ENCODE measurements at regions not wholly inside any gene's neighbourhood (a gene's known extent, or its start where the extent isn't known, plus 50 kb on each side); places are given as distances from the start of the nearest gene placed in this dataset.

DNA sequence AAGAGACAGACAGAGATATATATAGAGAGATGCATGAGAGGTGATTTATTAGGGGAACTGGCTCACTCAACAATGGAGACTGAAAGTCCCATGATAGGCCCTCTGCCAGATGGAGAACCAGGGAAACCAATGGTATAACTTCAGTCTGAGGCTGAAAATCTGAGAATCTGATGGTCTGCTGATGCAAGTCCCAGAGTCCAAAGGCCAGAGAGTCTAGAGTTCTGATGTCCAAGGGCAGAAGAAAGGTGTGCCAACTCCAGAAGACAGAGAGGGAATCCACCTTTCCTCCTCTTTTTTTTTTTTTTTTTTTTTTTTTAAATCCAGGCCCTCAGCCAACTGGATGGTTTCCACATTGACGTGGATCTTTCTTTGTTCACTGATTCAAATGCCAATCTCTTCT is 197.9 kb upstream of the MEIS2 start:
- Mint-ChIP-seq H3K27ac (no peak overlapping the region), H3K27me3 (no peaks in the 10 kb centered on the region)
- no peak for ATAC-seq (ENCODE audit: low read depth in 2 of 2)

DNA sequence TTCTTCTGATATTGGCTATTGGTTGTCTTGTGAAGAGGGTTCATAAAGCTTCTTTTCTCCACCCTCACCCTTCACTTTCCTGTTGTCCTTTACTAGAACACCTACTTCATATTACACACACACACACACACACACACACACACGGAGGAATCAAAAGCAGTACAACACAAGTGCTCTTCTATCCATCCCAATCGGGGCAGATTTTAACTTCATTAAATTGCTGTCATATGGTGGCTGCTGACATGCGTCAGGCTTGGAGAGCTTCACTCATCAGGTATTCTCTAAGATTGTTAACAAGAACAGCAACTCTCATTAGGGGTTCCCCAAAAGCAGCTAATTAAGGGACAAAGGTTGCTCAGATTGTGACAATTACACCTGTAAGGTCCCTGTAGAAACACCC is 239.1 kb upstream of the MEIS2 start:
- Mint-ChIP-seq H3K9me3 (peaks cover 0 to 11% (median 3%) of the 10 kb centered on the region in 7 donors), H3K36me3 (no peaks in the 10 kb centered on the region), H3K4me1 (no peaks in the 10 kb centered on the region), H3K4me3 (no peak overlapping the region), H3K27ac (no peak overlapping the region), H3K27me3 (no peaks in the 10 kb centered on the region)
- ATAC-seq (ENCODE audit: low read depth in 2 of 2) = no peak
- no peak for DNase-seq

More for the DNA sequence above, 197.9 kb upstream of the MEIS2 start:
- Mint-ChIP-seq H3K9me3 (peaks cover 0 to 11% (median 2%) of the 10 kb centered on the region in 7 donors), H3K4me3 (no peak overlapping the region), H3K36me3 (no peaks in the 10 kb centered on the region), H3K4me1 (no peaks in the 10 kb centered on the region)
- DNase-seq = no peak

DNA sequence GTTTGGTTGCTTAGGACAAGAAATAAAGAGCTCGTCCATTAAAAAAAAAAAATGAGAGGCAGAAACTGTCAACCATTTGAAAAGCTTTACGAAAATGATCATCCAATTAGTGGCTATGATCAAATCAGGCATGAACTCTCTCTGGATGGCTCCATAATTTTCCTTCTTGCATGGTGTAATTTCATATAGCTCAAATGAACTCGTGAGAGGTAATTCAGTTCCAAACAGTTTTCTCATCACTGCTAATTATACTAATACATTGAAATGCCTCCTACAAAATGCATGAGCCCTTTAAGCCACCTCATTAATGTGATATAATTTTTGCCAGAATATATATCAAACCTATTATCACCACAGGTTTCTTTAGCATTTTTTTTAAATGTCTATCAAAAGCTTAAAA is 239.5 kb upstream of the MEIS2 start:
- DNase-seq = no peak
- no peak overlapping the region for H3K4me3 Mint-ChIP-seq
- H3K4me1 Mint-ChIP-seq = no peaks in the 10 kb centered on the region
- H3K27ac Mint-ChIP-seq = no peak overlapping the region
- no peak for ATAC-seq (ENCODE audit: low read depth in 2 of 2)
- H3K36me3 Mint-ChIP-seq = no peaks in the 10 kb centered on the region
- H3K9me3 Mint-ChIP-seq = peaks cover 0 to 11% (median 3%) of the 10 kb centered on the region in 7 donors
- H3K27me3 Mint-ChIP-seq = no peaks in the 10 kb centered on the region

DNA sequence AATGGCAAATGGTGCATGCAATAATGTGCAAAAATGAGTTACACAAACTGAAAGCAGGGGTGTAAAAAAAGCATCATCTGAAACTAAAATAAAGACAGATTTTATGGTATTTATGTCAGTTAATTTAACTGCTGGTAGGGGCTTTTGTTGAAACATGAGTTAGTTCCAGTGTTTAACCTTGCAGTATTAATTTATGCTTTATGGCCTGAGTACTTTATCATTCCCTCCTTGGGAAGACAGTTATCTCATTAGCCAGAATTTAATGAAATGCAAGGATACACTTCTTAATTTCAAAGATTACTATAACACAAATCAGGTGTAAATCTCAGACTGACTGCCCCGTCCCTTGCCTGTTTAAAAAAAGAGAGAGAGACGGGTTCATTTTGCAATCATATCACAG is 240.1 kb upstream of the MEIS2 start:
- Mint-ChIP-seq H3K4me1 (no peaks in the 10 kb centered on the region), H3K4me3 (no peak overlapping the region), H3K27me3 (no peaks in the 10 kb centered on the region), H3K9me3 (peaks cover 0 to 7% (median 3%) of the 10 kb centered on the region in 7 donors), H3K36me3 (no peaks in the 10 kb centered on the region), H3K27ac (no peak overlapping the region)
- no peak for DNase-seq
- ATAC-seq (ENCODE audit: low read depth in 2 of 2) = no peak

DNA sequence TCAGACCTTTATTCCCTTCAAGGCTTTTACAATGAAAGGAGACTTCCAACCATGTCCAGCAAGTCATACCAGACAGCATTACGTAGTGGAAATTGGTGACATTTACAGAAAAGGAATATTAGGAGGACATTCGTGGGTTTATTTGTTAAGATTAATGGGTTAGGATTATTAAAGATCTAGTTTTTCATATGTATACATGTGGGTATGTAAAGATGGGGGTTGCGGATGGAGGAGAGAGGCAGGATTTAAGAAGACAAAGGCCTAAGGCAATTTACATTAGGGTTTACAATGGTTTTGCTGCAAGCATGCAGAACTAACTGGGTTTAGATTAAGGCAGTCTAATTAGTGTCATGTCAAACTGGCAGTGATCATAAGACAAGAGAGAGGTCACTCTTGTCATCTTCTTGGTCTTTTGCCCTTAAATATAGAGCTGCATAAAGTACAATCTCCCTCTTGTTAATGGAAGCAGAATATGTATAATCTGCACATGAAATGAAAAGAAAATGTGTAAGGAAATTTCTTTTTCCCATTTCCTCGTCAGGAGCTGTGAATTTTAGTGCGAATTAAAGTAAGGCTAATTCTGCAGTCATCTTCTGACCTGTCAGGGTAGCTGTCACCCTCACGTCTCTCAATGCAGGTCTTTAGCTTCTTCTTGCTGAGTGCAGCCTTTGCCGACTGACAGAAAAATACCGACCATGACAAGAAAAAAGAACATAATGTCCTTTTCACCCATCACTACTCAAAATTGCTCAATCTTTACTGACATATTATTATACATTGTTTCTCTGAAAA is 258.9 kb upstream of the MEIS2 start:
- DNase-seq (no peak), ATAC-seq (ENCODE audit: low read depth in 2 of 2) (no peak)
- Mint-ChIP-seq H3K27ac (no peak overlapping the region), H3K4me1 (no peaks in the 10 kb centered on the region), H3K4me3 (no peak overlapping the region), H3K36me3 (no peaks in the 10 kb centered on the region), H3K27me3 (no peaks in the 10 kb centered on the region), H3K9me3 (peaks cover 0 to 6% (median 4%) of the 10 kb centered on the region in 7 donors)

DNA sequence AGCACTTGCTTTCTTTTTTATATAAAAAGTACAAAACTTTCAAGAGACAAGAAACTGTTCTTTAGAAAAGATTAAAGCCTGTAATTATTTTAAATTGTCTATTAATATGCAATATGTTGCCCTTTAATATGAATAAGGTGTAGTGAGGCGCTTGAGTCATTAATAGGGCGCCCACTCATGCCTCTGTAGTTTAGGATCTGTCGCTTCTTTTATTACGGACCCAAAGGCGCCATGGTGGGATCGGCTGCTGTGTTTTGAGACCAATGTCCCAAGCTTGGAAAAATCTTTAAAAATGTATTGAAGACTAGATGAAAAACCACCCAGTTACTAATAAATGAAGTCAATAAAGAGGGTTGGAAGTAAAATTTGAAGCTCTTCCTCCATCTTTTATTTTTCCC is 259.5 kb upstream of the MEIS2 start:
- H3K27me3 Mint-ChIP-seq = no peaks in the 10 kb centered on the region
- H3K36me3 Mint-ChIP-seq = no peaks in the 10 kb centered on the region
- no peak for DNase-seq
- H3K9me3 Mint-ChIP-seq = peaks cover 0 to 6% (median 4%) of the 10 kb centered on the region in 7 donors
- H3K4me3 Mint-ChIP-seq = no peak overlapping the region
- no peaks in the 10 kb centered on the region for H3K4me1 Mint-ChIP-seq
- ATAC-seq (ENCODE audit: low read depth in 2 of 2) = no peak
- H3K27ac Mint-ChIP-seq = no peak overlapping the region

DNA sequence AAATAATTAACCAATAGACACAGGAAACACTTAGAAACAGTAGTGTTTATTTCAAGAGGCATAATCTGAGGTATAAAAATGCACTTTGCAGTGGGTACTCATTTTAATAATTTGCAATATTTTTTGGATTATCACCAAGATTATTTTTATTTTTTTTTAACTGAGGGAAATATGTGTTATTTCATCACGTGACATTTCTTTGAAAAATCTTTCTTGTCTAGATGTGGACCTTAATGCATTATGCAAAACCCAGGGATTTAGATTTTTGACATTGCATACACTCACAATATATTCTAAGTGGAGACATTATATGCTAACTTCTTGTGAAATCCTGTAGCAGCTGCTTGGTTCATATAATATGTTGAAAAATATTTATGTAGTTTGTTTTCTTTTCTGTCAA is 260.4 kb upstream of the MEIS2 start:
- no peak for ATAC-seq (ENCODE audit: low read depth in 2 of 2)
- DNase-seq = no peak
- peaks cover 0 to 5% (median 2%) of the 10 kb centered on the region in 7 donors for H3K9me3 Mint-ChIP-seq
- H3K27me3 Mint-ChIP-seq = no peaks in the 10 kb centered on the region
- no peaks in the 10 kb centered on the region for H3K4me1 Mint-ChIP-seq
- no peaks in the 10 kb centered on the region for H3K36me3 Mint-ChIP-seq
- H3K4me3 Mint-ChIP-seq = no peak overlapping the region
- no peak overlapping the region for H3K27ac Mint-ChIP-seq

DNA sequence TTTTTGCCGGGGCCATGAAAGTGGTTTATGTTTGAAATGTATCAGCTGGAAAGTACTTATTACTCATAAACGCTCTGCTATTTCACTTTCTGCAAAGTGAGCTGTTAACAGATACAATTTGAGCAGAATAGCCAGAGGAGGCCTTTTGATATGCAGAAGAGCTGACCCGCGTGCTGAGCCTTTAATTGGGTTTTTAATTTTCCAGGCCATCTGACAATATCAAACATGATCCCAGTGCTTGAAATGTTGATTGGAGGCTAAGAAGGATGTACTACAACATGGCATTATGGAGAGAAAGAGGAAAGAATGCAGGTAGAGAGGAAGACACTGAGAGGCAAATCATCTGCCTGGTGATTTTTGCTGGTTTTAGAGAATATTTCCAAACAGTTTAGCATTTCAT is 261.3 kb upstream of the MEIS2 start:
- peaks cover 2 to 7% (median 4%) of the 10 kb centered on the region in 7 donors for H3K9me3 Mint-ChIP-seq
- H3K27me3 Mint-ChIP-seq = no peaks in the 10 kb centered on the region
- no peak overlapping the region for H3K27ac Mint-ChIP-seq
- no peaks in the 10 kb centered on the region for H3K4me1 Mint-ChIP-seq
- H3K36me3 Mint-ChIP-seq = no peaks in the 10 kb centered on the region
- DNase-seq = no peak
- no peak for ATAC-seq (ENCODE audit: low read depth in 2 of 2)
- no peak overlapping the region for H3K4me3 Mint-ChIP-seq

DNA sequence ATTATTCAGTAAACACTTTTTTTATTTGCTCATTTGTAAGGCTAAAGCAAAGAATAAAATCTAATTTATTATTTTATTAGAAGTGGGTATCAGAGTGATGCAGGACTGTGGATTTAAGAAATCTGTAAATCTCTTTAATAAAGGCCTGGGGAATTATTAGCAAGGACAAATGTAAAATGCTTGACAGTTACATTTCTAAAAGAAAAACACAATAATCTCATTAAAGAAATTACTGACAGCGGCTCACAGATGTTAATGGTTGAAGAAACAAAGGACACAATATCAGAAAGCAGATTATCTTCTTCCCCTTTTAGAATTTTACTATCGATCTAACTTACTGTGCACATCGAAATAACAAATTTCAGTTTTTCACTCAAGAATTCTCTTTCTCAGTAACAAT is 262.1 kb upstream of the MEIS2 start:
- Mint-ChIP-seq H3K9me3 (peaks cover 0 to 14% (median 4%) of the 10 kb centered on the region in 7 donors), H3K36me3 (no peaks in the 10 kb centered on the region), H3K4me3 (no peak overlapping the region), H3K27ac (no peak overlapping the region), H3K4me1 (no peaks in the 10 kb centered on the region), H3K27me3 (no peaks in the 10 kb centered on the region)
- DNase-seq = no peak
- no peak for ATAC-seq (ENCODE audit: low read depth in 2 of 2)

DNA sequence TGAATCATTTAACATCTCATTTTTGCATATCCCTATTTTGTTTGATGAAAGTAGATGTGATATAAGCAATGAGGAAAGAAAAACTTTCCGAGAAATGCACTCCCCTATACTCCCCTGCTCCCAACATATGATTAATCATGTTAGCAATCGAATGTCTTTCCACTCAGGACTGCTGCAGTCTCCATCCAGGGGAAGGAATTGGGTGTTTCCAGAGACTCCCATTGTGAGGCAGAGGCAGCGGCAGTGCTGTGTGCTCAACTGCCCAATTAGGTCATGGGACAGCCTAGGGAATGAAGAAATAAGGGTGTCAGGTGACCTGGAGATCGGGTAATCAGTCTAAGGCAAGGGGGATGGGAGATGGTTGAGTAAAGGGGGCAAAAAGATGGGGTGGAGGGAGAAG is 268.6 kb upstream of the MEIS2 start:
- DNase-seq (no peak), ATAC-seq (ENCODE audit: low read depth in 2 of 2) (no peak)
- H3K4me1 Mint-ChIP-seq = no peaks in the 10 kb centered on the region
- no peaks in the 10 kb centered on the region for H3K27me3 Mint-ChIP-seq
- no peak overlapping the region for H3K27ac Mint-ChIP-seq
- peaks cover 1 to 22% (median 9%) of the 10 kb centered on the region in 7 donors for H3K9me3 Mint-ChIP-seq
- no peaks in the 10 kb centered on the region for H3K36me3 Mint-ChIP-seq
- H3K4me3 Mint-ChIP-seq = no peak overlapping the region

DNA sequence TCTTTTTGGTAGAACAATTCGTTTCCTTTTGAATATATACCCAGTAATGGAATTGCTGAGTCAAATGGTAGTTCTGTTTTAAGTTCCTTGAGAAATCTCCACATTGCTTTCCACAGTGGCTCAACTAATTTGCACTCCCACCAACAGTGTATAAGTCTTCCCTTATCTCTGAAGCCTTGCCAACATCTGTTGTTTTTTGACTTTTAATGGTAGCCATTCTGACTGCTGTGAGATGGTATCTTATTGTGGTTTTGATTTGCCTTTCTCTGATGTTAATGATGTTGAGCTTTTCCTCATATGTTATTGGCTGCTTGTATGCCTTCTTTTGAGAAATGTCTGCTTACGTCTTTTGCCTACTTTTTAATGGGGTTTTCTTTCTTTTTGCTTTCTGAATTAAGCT is 270.6 kb upstream of the MEIS2 start:
- H3K4me1 Mint-ChIP-seq = no peaks in the 10 kb centered on the region
- H3K4me3 Mint-ChIP-seq = no peak overlapping the region
- H3K9me3 Mint-ChIP-seq = peaks cover 1 to 21% (median 8%) of the 10 kb centered on the region in 7 donors
- no peak for DNase-seq
- no peak overlapping the region for H3K27ac Mint-ChIP-seq
- no peaks in the 10 kb centered on the region for H3K27me3 Mint-ChIP-seq
- ATAC-seq (ENCODE audit: low read depth in 2 of 2) = no peak
- no peaks in the 10 kb centered on the region for H3K36me3 Mint-ChIP-seq

DNA sequence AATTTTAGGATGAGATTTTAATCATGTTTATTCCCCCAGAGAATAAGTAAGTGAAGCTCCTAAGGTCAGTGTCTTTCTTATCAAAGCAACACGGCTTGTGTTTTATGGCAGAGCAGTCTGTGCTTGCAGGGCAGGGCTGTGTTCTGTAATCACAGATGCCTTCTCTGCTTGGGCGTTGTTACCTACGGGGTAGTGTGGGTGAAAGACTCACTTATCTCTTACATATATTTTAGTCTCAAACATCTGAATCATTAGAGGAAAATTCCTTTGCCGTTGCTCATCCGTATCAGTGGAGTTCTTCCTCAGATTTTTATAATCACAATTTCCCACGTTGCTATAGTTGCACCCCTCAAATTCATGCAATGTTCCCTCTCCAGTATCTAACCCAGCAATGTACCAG is 271.7 kb upstream of the MEIS2 start:
- Mint-ChIP-seq H3K36me3 (no peaks in the 10 kb centered on the region), H3K27me3 (no peaks in the 10 kb centered on the region), H3K9me3 (peaks cover 4 to 12% (median 8%) of the 10 kb centered on the region in 7 donors), H3K27ac (no peak overlapping the region), H3K4me3 (no peak overlapping the region), H3K4me1 (no peaks in the 10 kb centered on the region)
- ATAC-seq (ENCODE audit: low read depth in 2 of 2) (no peak), DNase-seq (no peak)

DNA sequence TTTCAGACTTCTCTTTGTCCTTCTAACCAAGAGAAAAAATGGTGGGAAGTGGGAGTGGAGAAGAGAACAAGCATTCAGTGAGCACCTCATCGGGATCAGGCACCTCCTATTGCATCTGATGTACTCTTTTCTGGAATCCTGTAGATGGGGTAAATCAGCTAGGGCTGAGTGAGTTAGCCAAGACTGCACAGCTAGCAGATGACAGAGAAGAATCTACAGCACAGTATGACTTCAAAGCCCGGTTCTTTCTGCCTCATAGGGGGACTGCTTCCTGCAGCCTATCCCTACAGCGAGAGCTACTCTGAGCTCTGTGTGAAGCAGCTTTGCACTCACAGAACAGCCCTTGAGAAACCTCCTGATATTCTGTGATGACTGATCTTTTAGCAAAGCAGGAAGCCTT is 275.2 kb upstream of the MEIS2 start:
- Mint-ChIP-seq H3K4me1 (no peaks in the 10 kb centered on the region), H3K27ac (no peak overlapping the region), H3K36me3 (no peaks in the 10 kb centered on the region), H3K27me3 (no peaks in the 10 kb centered on the region), H3K9me3 (peaks cover 0 to 10% (median 8%) of the 10 kb centered on the region in 7 donors), H3K4me3 (no peak overlapping the region)
- ATAC-seq (ENCODE audit: low read depth in 2 of 2) = no peak
- no peak for DNase-seq

DNA sequence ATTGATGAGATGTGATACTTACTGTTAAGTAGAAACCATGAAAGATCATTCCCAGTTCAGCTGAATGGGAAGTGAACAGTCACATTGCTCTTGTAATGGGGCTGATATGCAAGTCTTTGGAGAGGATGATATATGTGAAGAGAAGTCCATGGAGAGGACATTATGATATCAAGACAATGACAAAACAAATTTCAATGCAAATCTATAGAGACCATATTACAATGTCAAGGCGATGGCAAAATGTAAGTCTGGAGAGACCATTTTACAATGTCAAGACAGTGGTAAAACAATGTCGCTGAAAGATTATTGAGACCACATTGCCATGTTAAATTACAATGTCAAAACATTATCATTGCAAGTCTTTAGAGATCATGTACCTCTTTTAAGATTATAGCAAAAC is 277.1 kb upstream of the MEIS2 start:
- Mint-ChIP-seq H3K27me3 (no peaks in the 10 kb centered on the region), H3K4me1 (no peaks in the 10 kb centered on the region), H3K36me3 (no peaks in the 10 kb centered on the region), H3K4me3 (no peak overlapping the region), H3K27ac (no peak overlapping the region), H3K9me3 (peaks cover 0 to 21% (median 8%) of the 10 kb centered on the region in 7 donors)
- ATAC-seq (ENCODE audit: low read depth in 2 of 2) = no peak
- no peak for DNase-seq

All from naive B cell (primary cell).